ENCODE measurements at regions not wholly inside any gene's neighbourhood (a gene's known extent, or its start where the extent isn't known, plus 50 kb on each side); places are given as distances from the start of the nearest gene placed in this dataset.
A peak's percentile ranks its signal among the peaks of the same experiment; 100 is the strongest.
"Not testable (repeated sequence)": the region's sequence is repeated elsewhere in the genome, so short reads cannot be mapped to it uniquely, and the experiment has no call there.

GRCh38 chr4:181085557-181085956 lies 1157.6 kb upstream of the TENM3 start:
- DNase-seq (ENCODE audit: low read depth in 2 of 2), result no peak

DNA sequence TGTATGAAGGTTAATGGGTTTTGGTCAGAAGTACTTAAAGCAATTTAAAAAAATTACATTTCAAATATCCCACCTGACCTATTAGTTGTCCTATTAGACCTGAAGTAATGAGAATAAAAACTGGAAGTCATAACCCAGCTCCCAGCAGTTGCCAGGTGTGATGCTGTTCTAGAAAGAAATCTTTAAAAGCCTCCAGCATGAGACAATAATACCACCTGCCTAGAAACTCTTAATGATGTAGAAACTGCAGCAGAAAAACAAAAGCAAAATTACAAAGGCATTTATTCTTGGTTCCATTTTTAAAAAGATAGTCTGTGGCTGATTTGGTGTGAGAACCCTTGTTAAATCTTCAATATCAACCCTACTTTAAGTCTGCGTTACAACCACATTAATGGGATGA lies 1137.7 kb upstream of the TENM3 start:
- no peak for DNase-seq (ENCODE audit: low read depth in 2 of 2)

- no peak for DNase-seq (ENCODE audit: low read depth in 2 of 2)
Observed at GRCh38 chr4:181106398-181106797, 1136.8 kb upstream of the TENM3 start.

GRCh38 chr4:181108237-181108636 lies 1135.0 kb upstream of the TENM3 start:
- DNase-seq (ENCODE audit: low read depth in 2 of 2), result no peak

DNA sequence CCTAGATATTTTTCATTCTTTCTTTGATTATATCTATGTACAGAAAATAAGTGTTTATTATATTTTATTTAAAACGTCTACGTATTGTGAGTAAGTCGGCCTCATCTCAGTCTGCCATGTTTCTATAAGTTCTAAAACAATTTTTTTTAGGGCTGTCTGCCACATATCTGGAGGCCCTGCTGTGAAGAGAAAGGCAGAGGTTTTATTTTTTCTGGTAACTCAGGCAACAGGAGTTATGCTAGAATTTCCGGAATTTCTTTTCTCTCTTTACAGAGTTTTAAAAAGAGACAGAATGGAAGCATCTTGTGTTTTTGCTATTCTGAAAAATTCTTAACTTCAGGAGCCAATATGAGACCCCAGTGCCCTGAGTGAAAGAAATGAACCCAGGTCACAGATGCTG lies 1124.0 kb upstream of the TENM3 start:
- DNase-seq (ENCODE audit: low read depth in 2 of 2), result no peak

- DNase-seq (ENCODE audit: low read depth in 2 of 2), result no peak
Observed at GRCh38 chr4:181121733-181122132, 1121.5 kb upstream of the TENM3 start.

DNA sequence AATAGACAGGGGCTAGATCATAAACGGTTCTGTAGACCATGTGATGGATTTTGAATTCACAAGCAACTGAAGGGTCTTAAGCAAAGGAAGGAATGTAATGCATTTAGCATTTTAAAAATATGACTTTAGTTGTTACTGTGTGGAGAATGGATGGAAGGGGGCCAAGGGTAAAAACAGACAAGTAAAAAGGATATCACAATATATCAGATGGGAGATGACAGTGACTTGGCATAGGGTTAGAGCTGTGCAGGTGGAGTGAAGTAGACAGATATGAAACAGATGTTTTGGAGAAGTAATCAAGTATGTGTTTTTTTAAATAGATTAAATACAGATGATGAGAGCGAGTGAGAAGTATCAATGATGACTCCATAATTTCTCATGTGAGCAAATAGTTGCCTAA lies 1116.0 kb upstream of the TENM3 start:
- no peak for DNase-seq (ENCODE audit: low read depth in 2 of 2)

DNA sequence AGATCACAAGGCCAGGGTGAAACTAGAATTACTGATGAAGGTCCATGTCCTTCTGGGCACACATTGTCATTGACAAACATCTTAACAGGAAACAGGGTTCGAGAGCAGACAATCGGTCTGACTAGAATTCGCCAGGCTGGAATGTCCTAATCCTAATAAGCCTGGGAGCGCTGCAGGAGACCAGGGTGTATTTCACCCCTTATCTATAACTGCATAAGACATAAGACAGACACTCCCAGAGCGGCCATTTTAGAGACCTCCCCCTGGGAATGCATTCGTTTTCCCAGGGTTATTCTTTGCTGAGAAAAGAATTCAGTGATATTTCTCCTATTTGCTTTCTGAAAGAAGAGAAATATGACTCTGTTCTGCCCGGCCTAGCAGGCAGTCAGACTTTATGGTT lies 1112.9 kb upstream of the TENM3 start:
- not testable (repeated sequence) for DNase-seq (ENCODE audit: low read depth in 2 of 2)

DNA sequence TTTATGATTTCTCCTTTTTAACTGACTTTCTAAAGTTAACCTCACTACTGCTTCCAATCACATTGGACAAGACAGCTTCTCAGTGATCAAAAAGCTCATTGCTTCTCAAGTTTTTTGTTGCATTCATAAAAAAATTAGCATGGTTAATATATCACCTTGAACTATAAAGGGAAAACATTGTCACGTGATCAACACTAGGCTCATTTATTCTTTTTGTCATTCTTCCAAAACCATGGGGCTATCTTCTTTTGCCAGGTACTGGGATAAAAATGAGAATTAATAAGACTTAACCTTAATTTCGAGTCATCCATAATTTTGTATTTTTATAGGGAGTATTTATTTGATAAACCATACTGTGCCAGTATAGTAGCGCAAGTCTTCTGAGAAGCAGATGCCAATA lies 1105.9 kb upstream of the TENM3 start:
- no peak for DNase-seq (ENCODE audit: low read depth in 2 of 2)

DNA sequence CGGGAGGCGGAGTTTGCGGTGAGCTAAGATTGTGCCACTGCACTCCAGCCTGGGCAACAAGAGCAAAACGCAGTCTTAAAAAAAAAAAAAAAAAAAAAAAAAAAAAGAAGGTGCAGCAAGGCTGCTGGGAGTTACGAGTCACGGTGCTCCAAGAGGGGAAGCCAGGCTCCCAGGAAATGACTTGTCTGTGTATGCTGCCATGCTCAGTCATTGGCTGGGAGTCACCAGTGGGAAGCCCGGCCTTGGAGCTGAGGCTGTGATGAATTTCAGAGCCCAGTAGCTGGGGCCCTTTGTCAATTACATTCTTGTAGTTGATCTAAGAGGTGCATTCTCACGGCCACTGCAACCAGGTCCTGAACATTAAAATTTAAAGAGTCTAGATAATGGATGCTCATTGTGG lies 1105.1 kb upstream of the TENM3 start:
- DNase-seq (ENCODE audit: low read depth in 2 of 2), result no peak

DNA sequence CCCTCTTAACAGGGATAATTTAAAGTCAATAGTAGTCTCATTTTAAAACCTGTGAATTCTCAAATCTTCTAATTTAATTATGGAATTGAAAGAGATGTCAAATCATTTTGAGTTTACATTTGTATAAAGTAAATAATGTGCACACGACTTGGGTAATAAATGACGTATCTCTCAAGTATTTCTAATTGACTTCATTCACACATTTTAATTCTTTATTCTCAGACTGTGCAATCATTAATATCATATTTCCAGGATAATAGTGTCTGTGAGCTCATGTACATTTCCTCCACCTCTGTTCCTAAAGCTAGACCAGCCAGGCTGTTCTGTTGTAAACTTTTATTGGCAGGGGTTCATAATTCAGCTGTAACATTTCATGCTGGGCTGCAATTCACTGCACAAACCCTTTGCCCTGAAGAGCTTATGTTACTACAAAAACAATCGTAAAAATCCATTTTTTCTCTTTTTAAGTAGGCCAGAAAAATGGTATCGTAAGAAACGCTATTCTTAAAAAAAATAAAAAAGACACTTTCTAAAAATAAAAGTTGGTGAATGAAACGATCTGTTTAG lies 1103.1 kb upstream of the TENM3 start:
- no peak for DNase-seq (ENCODE audit: low read depth in 2 of 2)

GRCh38 chr4:181143250-181143854 lies 1099.8 kb upstream of the TENM3 start:
- DNase-seq (ENCODE audit: low read depth in 2 of 2), result peak; percentile 38 to 48

GRCh38 chr4:181146051-181146450 lies 1097.2 kb upstream of the TENM3 start:
- DNase-seq (ENCODE audit: low read depth in 2 of 2), result no peak

- no peak for DNase-seq (ENCODE audit: low read depth in 2 of 2)
Observed at GRCh38 chr4:181147416-181147951, 1095.7 kb upstream of the TENM3 start.

GRCh38 chr4:181148470-181148869 lies 1094.7 kb upstream of the TENM3 start:
- DNase-seq (ENCODE audit: low read depth in 2 of 2), result no peak

DNA sequence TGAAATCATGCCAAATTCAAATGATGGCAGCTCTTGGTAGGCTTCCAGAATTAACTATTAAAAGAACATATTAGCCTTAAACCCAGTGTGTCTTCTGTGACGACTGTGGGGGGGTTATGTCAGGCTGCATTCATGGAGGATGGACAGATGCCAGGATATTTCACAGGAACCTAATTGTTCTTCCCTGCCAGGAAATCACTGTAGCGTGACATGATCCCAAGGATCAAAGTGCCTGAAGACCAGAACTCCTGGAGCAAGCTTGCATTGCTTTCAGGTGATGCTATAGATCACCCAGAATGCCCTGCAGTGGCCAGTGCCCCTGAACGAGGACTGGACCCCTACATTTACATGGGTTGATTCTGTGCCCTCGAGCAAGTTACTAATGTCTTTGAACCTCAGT lies 1093.0 kb upstream of the TENM3 start:
- no peak for DNase-seq (ENCODE audit: low read depth in 2 of 2)

- no peak for DNase-seq (ENCODE audit: low read depth in 2 of 2)
Observed at GRCh38 chr4:181151856-181152255, 1091.3 kb upstream of the TENM3 start.

DNA sequence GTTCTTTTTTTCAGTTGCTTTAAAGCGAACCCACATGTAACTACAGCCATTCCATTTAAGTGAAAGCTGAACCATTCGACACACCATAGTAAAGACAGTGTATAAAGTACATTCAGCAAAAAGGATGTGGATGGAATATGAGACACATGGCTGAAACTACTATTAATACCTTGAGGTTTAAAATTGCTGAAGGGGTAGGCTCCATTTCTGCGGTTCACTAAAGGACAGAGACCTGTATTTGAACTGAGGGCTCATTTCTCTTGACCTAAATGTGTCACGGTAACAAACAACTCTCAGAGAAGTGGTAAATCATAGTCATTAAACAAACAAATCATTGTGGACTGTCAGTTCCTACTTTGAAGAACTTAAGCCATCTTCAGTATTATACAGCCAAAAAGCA lies 1085.6 kb upstream of the TENM3 start:
- no peak for DNase-seq (ENCODE audit: low read depth in 2 of 2)

- no peak for DNase-seq (ENCODE audit: low read depth in 2 of 2)
Observed at GRCh38 chr4:181158971-181159370, 1084.2 kb upstream of the TENM3 start.

GRCh38 chr4:181161669-181162068 lies 1081.5 kb upstream of the TENM3 start:
- DNase-seq (ENCODE audit: low read depth in 2 of 2), result no peak

DNA sequence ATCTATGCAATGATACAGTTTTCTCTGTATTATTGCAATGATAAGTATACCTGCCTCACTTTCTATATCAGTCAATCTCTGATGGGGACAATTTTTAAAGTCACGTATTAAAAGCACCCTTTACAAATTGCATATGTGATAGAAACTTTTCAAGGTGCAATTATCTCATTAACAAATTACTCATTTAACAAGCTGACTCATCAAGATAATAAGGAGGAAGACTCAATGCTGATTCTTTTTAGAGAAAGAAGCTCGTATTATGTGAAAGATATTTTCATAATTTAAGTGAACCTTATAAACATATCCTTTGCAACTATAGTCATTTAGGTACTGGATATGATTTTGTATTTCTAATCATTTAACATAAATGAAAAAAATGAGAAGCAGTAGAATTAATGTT lies 1080.9 kb upstream of the TENM3 start:
- DNase-seq (ENCODE audit: low read depth in 2 of 2), result no peak

- DNase-seq (ENCODE audit: low read depth in 2 of 2), result no peak
Observed at GRCh38 chr4:181162676-181163075, 1080.5 kb upstream of the TENM3 start.

- no peak for DNase-seq (ENCODE audit: low read depth in 2 of 2)
Observed at GRCh38 chr4:181166742-181167399, 1076.3 kb upstream of the TENM3 start.
